Amygdala (tissue), 56 donors: ENCODE measurements at regions not wholly inside any gene's neighbourhood (a gene's known extent, or its start where the extent isn't known, plus 50 kb on each side); places are given as distances from the start of the nearest gene placed in this dataset.

ENCODE experiments used
- DNase-seq, 56 donors: peaks; one replicate each; lab custom pipeline; 2025; lab: John Stamatoyannopoulos, UW

DNA sequence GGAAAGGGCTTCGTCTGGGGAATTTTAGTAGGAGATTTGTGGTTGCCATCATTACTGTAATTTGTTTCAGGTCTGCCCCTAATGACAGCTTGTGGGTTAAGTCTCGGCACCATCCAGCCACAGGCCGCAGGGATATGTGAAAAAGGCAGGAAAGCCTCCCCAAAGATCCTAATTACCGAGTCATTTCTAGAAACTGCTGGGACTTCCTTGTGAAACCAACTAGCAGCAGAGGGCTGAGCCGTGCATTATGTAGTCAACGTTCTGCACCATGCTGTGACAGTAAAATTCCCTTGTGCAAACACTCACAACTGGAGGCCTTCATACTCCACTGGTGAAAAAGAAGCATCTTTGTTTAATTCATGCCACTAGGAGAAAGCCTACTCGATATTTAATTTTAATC is 230.3 kb downstream of the MPDZ start:
- DNase-seq = no peak

DNA sequence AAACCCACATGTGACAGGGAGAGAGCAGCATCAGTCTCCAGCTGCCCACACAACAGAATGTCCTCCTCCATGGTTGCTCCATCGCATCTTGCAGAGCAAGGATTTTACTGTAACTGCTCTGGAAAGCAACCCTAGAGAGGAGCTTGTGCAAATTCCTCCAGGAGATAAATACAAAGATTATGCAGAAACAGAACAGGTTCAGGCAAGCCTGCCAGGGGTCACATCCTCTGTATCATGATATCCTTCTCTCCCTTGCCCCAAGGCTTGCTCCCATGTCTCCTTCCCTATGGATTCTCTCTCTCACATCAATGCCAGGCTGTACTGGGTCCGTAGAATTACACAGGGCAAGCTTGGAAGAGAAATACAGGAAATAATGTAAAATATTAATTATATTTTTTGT is 226.0 kb downstream of the MPDZ start:
- no peak for DNase-seq

DNA sequence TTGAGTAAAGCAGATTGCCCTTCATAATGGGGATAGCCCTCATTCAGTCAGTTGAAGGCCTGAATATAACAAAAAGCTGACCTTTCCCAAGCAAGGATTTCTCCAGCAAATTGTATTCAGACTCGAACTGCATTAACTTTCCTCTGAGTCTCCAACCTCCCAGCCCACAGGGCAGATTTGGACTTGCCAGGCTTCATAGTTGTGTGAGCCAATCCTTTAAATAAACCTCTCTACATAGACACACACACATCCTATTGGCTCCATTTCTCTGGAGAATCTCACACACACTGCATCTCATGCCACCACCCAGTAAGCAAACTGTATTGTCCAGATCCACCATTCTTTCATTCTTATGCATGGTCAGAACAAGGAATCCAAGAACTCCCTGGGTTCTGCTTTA is 225.1 kb downstream of the MPDZ start:
- no peak for DNase-seq
